ENCODE measurements at regions not wholly inside any gene's neighbourhood (a gene's known extent, or its start where the extent isn't known, plus 50 kb on each side); places are given as distances from the start of the nearest gene placed in this dataset.
"Not testable (repeated sequence)": the region's sequence is repeated elsewhere in the genome, so short reads cannot be mapped to it uniquely, and the experiment has no call there.

DNA sequence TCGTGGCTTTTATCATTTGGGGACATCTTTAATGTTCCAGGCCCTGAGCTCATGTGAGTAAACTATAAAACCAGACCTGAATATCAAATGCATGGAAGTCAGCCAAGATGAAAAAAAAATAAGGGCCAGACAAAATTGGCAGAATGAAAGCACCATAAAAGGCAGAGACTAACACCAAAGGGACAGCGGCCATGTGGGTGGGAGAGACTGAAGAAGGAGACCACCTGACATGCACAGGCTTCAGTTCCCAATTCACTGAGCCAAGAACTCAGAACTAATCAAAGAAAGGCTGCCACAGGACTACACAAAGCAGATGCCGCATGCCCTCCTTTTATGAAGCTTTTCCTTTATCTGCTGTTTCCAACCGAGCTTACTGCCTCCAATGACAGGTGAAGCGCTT, 267.1 kb downstream of the RAD51AP2 start:
- DNase-seq: no peak

- DNase-seq: no peak
Observed at GRCh38 chr2:17249249-17249648, 269.0 kb downstream of the RAD51AP2 start.

GRCh38 chr2:17245906-17246305, 272.3 kb downstream of the RAD51AP2 start:
- DNase-seq: peak in 1 of 2 experiments; percentile 18

GRCh38 chr2:17242813-17243485, 275.3 kb downstream of the RAD51AP2 start:
- DNase-seq: no peak

DNA sequence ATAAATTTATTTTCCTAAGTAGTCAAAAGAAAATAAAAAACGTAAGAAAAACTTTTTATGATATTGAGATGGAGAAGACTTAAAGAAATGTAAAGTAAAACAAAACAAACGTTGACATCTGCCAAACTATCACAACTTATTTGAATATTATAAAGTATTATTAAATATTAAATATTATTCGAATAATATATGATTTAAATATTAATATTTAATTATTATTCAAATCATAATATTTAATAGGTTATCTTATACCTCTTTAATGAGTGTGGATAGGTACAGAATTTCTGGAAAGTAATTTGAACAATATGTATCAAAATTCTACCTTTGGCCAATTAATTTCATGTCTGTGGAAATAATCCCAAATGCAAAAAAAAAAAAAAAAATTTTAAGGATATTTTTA, 278.7 kb downstream of the RAD51AP2 start:
- DNase-seq: no peak

DNA sequence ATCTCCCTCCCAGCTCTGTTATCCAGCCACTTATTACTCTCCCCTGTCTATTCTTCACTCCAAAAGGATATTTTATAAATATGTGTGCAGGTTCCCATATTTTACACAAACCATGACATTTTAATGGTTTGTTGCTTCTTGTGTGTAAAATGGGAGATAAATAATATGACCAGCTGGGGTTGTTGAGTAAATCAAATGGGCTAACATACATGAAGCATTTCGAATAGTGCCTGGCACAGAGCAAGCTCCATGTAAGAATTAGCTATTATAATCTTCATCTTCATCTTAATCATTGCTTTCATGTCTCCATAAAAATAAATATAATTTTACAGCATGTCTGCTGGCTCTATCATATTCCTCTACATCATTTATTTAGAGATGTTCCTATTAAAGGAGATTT, 283.1 kb downstream of the RAD51AP2 start:
- no peak for DNase-seq

- no peak for DNase-seq
Observed at GRCh38 chr2:17232776-17233556, 285.3 kb downstream of the RAD51AP2 start.

DNA sequence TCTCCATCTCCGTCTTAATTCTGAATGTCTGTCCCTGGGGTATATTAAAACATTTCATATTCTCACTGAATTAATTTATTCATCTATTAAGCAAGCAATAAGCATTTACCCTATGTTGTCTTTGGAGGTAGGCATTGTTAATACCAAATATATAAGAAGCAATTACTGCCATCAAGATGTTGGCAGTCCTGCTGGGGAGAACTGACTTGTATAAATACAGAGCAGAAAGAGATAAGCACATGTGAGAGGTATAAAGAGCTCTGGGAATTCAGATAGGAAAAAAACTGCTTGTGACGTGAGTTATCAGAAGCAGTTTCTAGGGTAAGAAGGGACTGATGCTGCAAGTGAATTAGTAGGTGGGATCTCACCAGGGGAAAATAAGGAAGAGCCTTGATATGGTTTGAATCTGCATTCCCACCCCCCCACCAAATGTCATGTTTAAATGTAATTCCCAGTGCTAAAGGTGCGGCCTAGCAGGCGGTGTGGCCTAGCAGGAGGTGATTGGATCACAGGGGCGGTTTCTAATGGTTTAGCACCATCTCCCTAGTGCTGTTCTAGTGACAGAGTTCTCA, 286.8 kb downstream of the RAD51AP2 start:
- no peak for DNase-seq

- DNase-seq: no peak
Observed at GRCh38 chr2:17229414-17229813, 288.8 kb downstream of the RAD51AP2 start.

DNA sequence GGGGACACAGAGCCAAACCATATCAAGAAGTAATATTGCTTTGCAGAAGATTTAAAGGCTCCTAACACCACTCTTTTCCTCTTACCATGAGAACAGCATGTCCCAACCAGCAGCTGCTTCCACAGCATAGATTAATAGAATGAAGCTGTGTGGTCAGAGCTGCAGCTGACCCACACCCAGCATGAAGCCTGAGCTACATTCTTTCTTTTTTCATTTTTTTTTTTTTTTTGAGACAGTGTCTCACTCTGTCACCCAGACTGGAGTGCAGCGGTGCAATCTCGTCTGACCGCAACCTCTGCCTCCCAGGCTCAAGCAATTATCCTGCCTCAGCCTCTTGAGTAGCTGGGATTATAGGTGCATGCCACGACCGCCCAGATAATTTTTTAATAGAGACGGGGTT, 289.8 kb downstream of the RAD51AP2 start:
- no peak for DNase-seq

DNA sequence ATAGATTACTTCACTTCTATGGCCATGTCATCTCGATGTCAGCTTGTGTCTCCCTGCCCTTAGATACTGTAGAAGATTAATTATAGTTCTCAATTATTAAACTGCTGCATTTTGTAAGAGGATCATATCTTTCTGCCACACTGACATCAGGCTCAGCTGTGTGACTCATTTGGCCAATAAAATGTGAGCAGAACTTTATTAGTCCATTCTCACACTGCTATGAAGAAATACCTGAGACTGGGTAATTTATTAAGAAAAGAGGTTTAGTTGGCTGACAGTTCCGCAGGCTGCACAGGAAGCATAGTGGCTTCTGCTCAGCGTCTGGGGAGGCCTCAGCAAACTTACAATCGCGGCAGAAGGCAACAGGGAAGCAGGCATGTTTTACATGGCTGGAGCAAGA, 290.4 kb downstream of the RAD51AP2 start:
- DNase-seq: no peak

DNA sequence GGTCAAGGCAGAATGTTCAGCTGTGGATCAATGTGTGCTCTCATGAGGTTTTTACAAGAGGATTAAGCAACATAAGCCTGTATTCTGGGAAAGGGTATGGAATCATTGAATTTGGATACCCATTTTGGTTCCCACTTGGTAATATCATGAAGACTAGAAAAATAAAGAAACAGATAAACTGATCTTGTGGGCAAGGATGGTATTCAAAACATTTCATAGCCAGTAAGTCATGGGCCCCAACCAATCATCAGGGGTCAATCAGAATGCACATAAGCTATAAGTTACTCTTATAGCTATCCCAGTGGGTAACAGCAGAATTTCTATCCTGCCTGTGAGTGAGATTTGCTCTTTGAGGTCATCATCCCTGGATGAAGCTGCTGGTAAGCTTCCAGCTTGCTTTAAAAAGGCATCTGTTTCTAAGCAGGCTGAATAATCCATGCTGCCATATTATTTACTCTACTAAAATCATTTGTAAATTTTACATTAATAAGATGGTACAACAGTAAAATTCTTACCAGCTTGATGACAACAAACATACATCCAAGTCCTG, 291.2 kb downstream of the RAD51AP2 start:
- DNase-seq: no peak

DNA sequence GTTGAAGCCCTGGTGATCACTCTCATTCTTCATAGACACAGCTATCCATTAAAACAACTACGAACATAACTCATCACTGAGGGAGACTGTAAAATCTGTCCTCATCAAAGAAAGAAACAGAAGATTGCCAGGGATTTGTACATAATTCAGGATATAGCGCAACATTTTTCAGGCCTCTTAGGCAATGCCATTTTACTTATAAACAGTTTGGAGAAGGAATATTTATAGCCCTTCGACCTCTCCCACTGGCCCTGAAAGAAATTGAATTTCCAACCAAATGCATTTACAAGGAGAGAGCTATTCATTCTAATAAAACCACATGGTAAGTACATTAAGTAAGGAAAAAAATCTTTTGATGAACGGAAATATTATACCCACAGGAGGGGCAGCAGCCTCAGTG, 295.0 kb downstream of the RAD51AP2 start:
- DNase-seq: no peak

- DNase-seq: no peak
Observed at GRCh38 chr2:17208511-17208910, 309.7 kb downstream of the RAD51AP2 start.

- DNase-seq: no peak
Observed at GRCh38 chr2:17206771-17207170, 311.5 kb downstream of the RAD51AP2 start.

GRCh38 chr2:17204214-17204613, 314.0 kb downstream of the RAD51AP2 start:
- not testable (repeated sequence) for DNase-seq

DNA sequence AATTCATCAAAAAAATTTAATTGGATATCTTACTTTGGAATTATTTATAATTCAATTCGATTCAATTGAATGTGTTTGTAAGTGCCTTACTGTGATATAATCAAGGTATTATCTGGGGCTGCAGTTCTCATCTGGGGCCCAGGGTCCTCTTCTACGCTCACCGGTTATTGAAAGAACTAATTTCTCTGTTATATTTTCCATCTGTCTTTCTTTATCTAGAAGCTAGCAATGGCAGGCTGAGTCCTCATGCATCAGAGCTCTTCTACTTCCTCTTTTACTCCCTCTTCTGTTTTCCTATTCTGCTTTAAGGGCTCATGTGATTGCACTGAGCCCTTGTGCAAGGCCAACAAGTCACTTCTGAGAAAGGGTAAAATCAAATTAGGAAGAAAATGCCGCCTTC, 315.6 kb downstream of the RAD51AP2 start:
- DNase-seq: not testable (repeated sequence)

DNA sequence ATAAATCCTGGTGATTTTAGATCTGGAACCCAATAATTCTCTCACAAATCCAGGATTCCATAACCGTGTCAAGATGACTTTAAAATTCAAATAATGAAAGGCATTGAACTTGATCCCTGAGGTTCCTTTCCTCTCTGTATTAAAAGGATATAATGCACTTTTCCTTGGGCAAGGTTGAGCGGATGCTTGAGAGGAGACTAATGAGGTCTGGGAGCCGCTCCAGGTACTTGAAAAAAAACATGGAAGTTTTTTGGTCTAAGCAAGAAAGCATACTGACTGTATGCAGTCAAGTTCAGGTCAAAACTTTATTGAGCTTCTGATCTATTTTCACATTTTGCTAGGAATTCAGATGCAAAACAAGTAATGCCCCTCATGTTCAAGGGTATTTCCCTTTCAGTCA, 318.5 kb downstream of the RAD51AP2 start:
- DNase-seq: peak in 1 of 2 experiments; percentile 42

DNA sequence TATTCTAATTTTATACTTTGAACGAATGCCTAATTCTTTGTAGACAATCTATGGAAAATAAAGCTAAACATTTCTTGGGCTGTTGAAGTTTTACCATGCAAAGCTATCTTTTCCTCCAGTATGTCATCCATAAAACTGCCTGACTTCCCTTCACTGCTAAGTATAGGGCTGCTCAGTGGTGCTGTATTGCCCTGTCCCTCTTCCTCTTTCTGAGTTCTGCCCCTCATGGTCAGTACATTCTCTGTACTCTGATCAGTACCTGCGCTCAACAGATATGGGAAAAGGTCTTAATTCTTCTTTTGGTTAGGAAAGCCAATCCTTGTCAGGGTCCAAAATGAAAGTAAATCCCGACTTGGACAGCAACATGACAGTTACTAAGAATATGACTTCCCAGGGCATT, 321.9 kb downstream of the RAD51AP2 start:
- no peak for DNase-seq

- no peak for DNase-seq
Observed at GRCh38 chr2:17195016-17195415, 323.2 kb downstream of the RAD51AP2 start.

DNA sequence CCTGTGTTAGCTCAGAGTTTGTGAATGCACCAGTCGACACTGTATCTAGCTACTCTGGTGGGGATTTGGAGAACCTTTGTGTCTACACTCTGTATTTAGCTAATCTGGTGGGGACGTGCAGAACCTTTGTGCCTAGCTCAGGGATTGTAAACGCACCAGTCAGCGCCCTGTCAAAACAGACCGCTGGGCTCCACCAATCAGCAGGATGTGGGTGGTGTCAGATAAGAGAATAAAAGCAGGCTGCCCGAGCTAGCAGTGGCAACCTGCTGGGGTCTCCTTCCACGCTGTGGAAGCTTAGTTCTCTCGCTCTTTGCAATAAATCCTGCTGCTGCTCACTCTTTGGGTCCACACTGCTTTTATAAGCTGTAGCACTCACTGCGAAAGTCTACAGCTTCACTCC, 324.2 kb downstream of the RAD51AP2 start:
- no peak for DNase-seq

GRCh38 chr2:17193433-17193890, 324.8 kb downstream of the RAD51AP2 start:
- DNase-seq: peak in 1 of 2 experiments; percentile 28

- DNase-seq: peak in 1 of 2 experiments; percentile 55
Observed at GRCh38 chr2:17191223-17191622, 327.0 kb downstream of the RAD51AP2 start.

DNA sequence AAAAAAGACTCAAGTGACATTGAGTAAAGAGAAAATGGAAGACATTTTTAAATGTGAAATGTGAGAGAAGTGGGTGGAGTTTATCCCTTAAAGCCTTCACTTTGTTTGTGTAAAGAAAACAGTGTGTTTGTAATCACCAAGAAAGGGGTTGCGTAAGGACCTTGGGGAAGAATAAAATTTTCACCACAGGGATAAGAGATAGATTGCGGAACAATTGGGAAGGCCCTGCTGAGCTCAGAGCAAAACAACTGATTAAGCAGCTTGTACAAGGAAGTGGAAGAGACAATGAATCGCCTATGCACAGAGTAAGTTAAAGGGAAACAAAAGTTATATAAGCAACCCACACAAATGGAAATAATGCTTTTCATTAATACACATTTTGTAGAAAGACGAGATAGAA, 327.7 kb downstream of the RAD51AP2 start:
- DNase-seq: no peak

Measured in NCI-H524 (cell line).